ENCODE measurements at regions not wholly inside any gene's neighbourhood (a gene's known extent, or its start where the extent isn't known, plus 50 kb on each side); places are given as distances from the start of the nearest gene placed in this dataset.
A peak's percentile ranks its signal among the peaks of the same experiment; 100 is the strongest.

- Histone ChIP-seq H3K4me3 (no peak overlapping the region), H3K36me3 (ENCODE audit: insufficient read depth) (no peaks in the 10 kb centered on the region), H3F3A (replicated peaks; ENCODE audit: low read depth) (no peaks in the 10 kb centered on the region), H3K27ac (ENCODE audit: low read depth) (no peak overlapping the region), H3K9me2 (ENCODE audit: insufficient read depth) (no peaks in the 10 kb centered on the region), H4K20me1 (replicated peaks; ENCODE audit: insufficient read depth) (no peaks in the 10 kb centered on the region), H3K27me3 (ENCODE audit: insufficient read depth) (no peaks in the 10 kb centered on the region), H3K4me2 (no peak overlapping the region), H3K4me1 (ENCODE audit: insufficient read depth) (no peaks in the 10 kb centered on the region), H2AFZ (no peak overlapping the region), H3K79me2 (replicated peaks; ENCODE audit: insufficient read depth) (no peaks in the 10 kb centered on the region)
- Mint-ChIP-seq H3K9me3 (no peaks in the 10 kb centered on the region), H3K4me3 (no peak overlapping the region), H3K36me3 (ENCODE audit: low read depth) (no peaks in the 10 kb centered on the region), H3K27ac (no peak overlapping the region), H3K27me3 (ENCODE audit: insufficient read depth, low read depth, poor library complexity) (no peaks in the 10 kb centered on the region), H3K4me1 (no peaks in the 10 kb centered on the region)
- DNase-seq (ENCODE audit: low spot score) (no peak), ATAC-seq (no peak)
- no peak for TF ChIP-seq ZNF114 (CRISPR knock-in tag; IDR thresholded peaks at IDR 0.05)
- TF ChIP-seq NANOG (IDR thresholded peaks at IDR 0.05; ENCODE audit: borderline replicate concordance), result no peak
These were observed 151.0 kb upstream of the RFX3 start for GRCh38 chr9:3676766-3677165.

GRCh38 chr9:3675946-3676345 lies 150.1 kb upstream of the RFX3 start:
- Mint-ChIP-seq H3K9me3 (no peaks in the 10 kb centered on the region), H3K4me3 (no peak overlapping the region), H3K27ac (no peak overlapping the region), H3K27me3 (ENCODE audit: insufficient read depth, low read depth, poor library complexity) (no peaks in the 10 kb centered on the region), H3K36me3 (ENCODE audit: low read depth) (no peaks in the 10 kb centered on the region), H3K4me1 (no peaks in the 10 kb centered on the region)
- Histone ChIP-seq H3K36me3 (ENCODE audit: insufficient read depth) (no peaks in the 10 kb centered on the region), H3K4me3 (no peak overlapping the region), H3K27ac (ENCODE audit: low read depth) (no peak overlapping the region), H3F3A (replicated peaks; ENCODE audit: low read depth) (no peaks in the 10 kb centered on the region), H3K9me2 (ENCODE audit: insufficient read depth) (no peaks in the 10 kb centered on the region), H3K4me2 (no peak overlapping the region), H3K27me3 (ENCODE audit: insufficient read depth) (no peaks in the 10 kb centered on the region), H3K4me1 (ENCODE audit: insufficient read depth) (no peaks in the 10 kb centered on the region), H2AFZ (no peak overlapping the region), H4K20me1 (replicated peaks; ENCODE audit: insufficient read depth) (no peaks in the 10 kb centered on the region), H3K79me2 (replicated peaks; ENCODE audit: insufficient read depth) (no peaks in the 10 kb centered on the region)
- no peak for TF ChIP-seq ETS1 (IDR thresholded peaks at IDR 0.05)
- TF ChIP-seq ZNF114 (CRISPR knock-in tag; IDR thresholded peaks at IDR 0.05), result no peak
- TF ChIP-seq EZH2 (IDR thresholded peaks at IDR 0.05; ENCODE audit: low read depth, unreplicated experiment), result no peak
- no peak for TF ChIP-seq CTCF (conservative IDR thresholded peaks at IDR 0.05; ENCODE audit: low read depth in 2 of 2)
- no peak for ATAC-seq
- DNase-seq (ENCODE audit: low spot score), result no peak

- peak overlapping the region; percentile 1; the same call in 1 of the 2 replicates for H3K27ac Mint-ChIP-seq
- no peak overlapping the region for H3K4me3 ChIP-seq
- H2AFZ ChIP-seq, result 0 out of 2 replicates have a peak overlapping the region, but pooled peaks have one; percentile 19
- no peaks in the 10 kb centered on the region for H3K4me1 Mint-ChIP-seq
- H3K9me3 Mint-ChIP-seq, result no peaks in the 10 kb centered on the region
- H3K27me3 Mint-ChIP-seq (ENCODE audit: insufficient read depth, low read depth, poor library complexity), result no peaks in the 10 kb centered on the region
- H3K4me2 ChIP-seq, result no peak overlapping the region
- H3K27ac ChIP-seq (ENCODE audit: low read depth), result no peak overlapping the region; the same call in 1 of the 2 replicates
- DNase-seq (ENCODE audit: low spot score) (no peak), ATAC-seq (no peak)
- no peaks in the 10 kb centered on the region for H3K4me1 ChIP-seq (ENCODE audit: insufficient read depth)
- no peaks in the 10 kb centered on the region for H3K79me2 ChIP-seq (replicated peaks; ENCODE audit: insufficient read depth)
- H3K36me3 Mint-ChIP-seq (ENCODE audit: low read depth), result no peaks in the 10 kb centered on the region
- H3K36me3 ChIP-seq (ENCODE audit: insufficient read depth), result no peaks in the 10 kb centered on the region
- no peaks in the 10 kb centered on the region for H3F3A ChIP-seq (replicated peaks; ENCODE audit: low read depth)
- no peaks in the 10 kb centered on the region for H3K27me3 ChIP-seq (ENCODE audit: insufficient read depth)
- H3K4me3 Mint-ChIP-seq, result no peak overlapping the region
- no peaks in the 10 kb centered on the region for H4K20me1 ChIP-seq (replicated peaks; ENCODE audit: insufficient read depth)
- H3K9me2 ChIP-seq (ENCODE audit: insufficient read depth), result no peaks in the 10 kb centered on the region
- TF ChIP-seq ZNF331 (CRISPR knock-in tag; IDR thresholded peaks at IDR 0.05; ENCODE audit: low read depth), result no peak
- no peak for TF ChIP-seq POLR2AphosphoS5 (IDR thresholded peaks at IDR 0.05; ENCODE audit: low read depth)
- no peak for TF ChIP-seq REST (IDR thresholded peaks at IDR 0.05; ENCODE audit: unreplicated experiment)
- TF ChIP-seq ZNF114 (CRISPR knock-in tag; IDR thresholded peaks at IDR 0.05), result no peak
- TF ChIP-seq STAT1 (IDR thresholded peaks at IDR 0.05; ENCODE audit: unreplicated experiment), result no peak
- TF ChIP-seq CREB1 (CRISPR knock-in tag; IDR thresholded peaks at IDR 0.05; ENCODE audit: low read depth), result no peak
- TF ChIP-seq EZH2phosphoT487 (IDR thresholded peaks at IDR 0.05; ENCODE audit: unreplicated experiment), result no peak
- TF ChIP-seq NANOG (IDR thresholded peaks at IDR 0.05; ENCODE audit: borderline replicate concordance), result no peak
These were observed 148.8 kb upstream of the RFX3 start for GRCh38 chr9:3674561-3674960.
